ENCODE measurements at regions not wholly inside any gene's neighbourhood (a gene's known extent, or its start where the extent isn't known, plus 50 kb on each side); places are given as distances from the start of the nearest gene placed in this dataset.
"Not testable (repeated sequence)": the region's sequence is repeated elsewhere in the genome, so short reads cannot be mapped to it uniquely, and the experiment has no call there.

GRCh38 chr6:140533526-140533925 lies 1159.1 kb upstream of the CITED2 start:
- H3K27me3 ChIP-seq (ENCODE audit: control insufficient read depth, insufficient read depth, low read length), result no peaks in the 10 kb centered on the region
- no peak overlapping the region for H3K4me3 ChIP-seq (ENCODE audit: low read length)
- no peaks in the 10 kb centered on the region for H3K36me3 ChIP-seq (ENCODE audit: control insufficient read depth, insufficient read depth, low read length)
- no peak overlapping the region for H3K9ac ChIP-seq (ENCODE audit: low read length)
- H3K27ac ChIP-seq (ENCODE audit: low read depth, low read length), result no peak overlapping the region
- H3K4me1 ChIP-seq (ENCODE audit: control insufficient read depth, insufficient read depth, low read length), result peaks cover 12% of the 10 kb centered on the region

GRCh38 chr6:140504776-140505175 lies 1130.3 kb upstream of the CITED2 start:
- H3K36me3 ChIP-seq (ENCODE audit: control insufficient read depth, insufficient read depth, low read length), result no peaks in the 10 kb centered on the region
- H3K27ac ChIP-seq (ENCODE audit: low read depth, low read length), result no peak overlapping the region
- no peak overlapping the region for H3K4me3 ChIP-seq (ENCODE audit: low read length)
- no peak overlapping the region for H3K9ac ChIP-seq (ENCODE audit: low read length)
- no peaks in the 10 kb centered on the region for H3K27me3 ChIP-seq (ENCODE audit: control insufficient read depth, insufficient read depth, low read length)
- H3K4me1 ChIP-seq (ENCODE audit: control insufficient read depth, insufficient read depth, low read length), result no peaks in the 10 kb centered on the region

- H3K9ac ChIP-seq (ENCODE audit: low read length), result no peak overlapping the region
- no peaks in the 10 kb centered on the region for H3K4me1 ChIP-seq (ENCODE audit: control insufficient read depth, insufficient read depth, low read length)
- no peaks in the 10 kb centered on the region for H3K36me3 ChIP-seq (ENCODE audit: control insufficient read depth, insufficient read depth, low read length)
- H3K4me3 ChIP-seq (ENCODE audit: low read length), result no peak overlapping the region
- H3K27me3 ChIP-seq (ENCODE audit: control insufficient read depth, insufficient read depth, low read length), result no peaks in the 10 kb centered on the region
- no peak overlapping the region for H3K27ac ChIP-seq (ENCODE audit: low read depth, low read length)
Observed at GRCh38 chr6:140500849-140501248, 1126.4 kb upstream of the CITED2 start.

GRCh38 chr6:140499607-140500006 lies 1125.2 kb upstream of the CITED2 start:
- Histone ChIP-seq H3K4me3 (ENCODE audit: low read length) (no peak overlapping the region), H3K36me3 (ENCODE audit: control insufficient read depth, insufficient read depth, low read length) (no peaks in the 10 kb centered on the region), H3K4me1 (ENCODE audit: control insufficient read depth, insufficient read depth, low read length) (no peaks in the 10 kb centered on the region), H3K9ac (ENCODE audit: low read length) (no peak overlapping the region), H3K27ac (ENCODE audit: low read depth, low read length) (no peak overlapping the region), H3K27me3 (ENCODE audit: control insufficient read depth, insufficient read depth, low read length) (no peaks in the 10 kb centered on the region)

GRCh38 chr6:140494321-140495108 lies 1120.1 kb upstream of the CITED2 start:
- H3K27ac ChIP-seq (ENCODE audit: low read depth, low read length), result no peak overlapping the region
- no peaks in the 10 kb centered on the region for H3K4me1 ChIP-seq (ENCODE audit: control insufficient read depth, insufficient read depth, low read length)
- no peak overlapping the region for H3K4me3 ChIP-seq (ENCODE audit: low read length)
- H3K9ac ChIP-seq (ENCODE audit: low read length), result no peak overlapping the region
- no peaks in the 10 kb centered on the region for H3K36me3 ChIP-seq (ENCODE audit: control insufficient read depth, insufficient read depth, low read length)
- H3K27me3 ChIP-seq (ENCODE audit: control insufficient read depth, insufficient read depth, low read length), result no peaks in the 10 kb centered on the region

- not testable (repeated sequence) for H3K27ac ChIP-seq (ENCODE audit: low read depth, low read length); H3K9ac ChIP-seq (ENCODE audit: low read length); H3K36me3 ChIP-seq (ENCODE audit: control insufficient read depth, insufficient read depth, low read length); H3K27me3 ChIP-seq (ENCODE audit: control insufficient read depth, insufficient read depth, low read length); H3K4me1 ChIP-seq (ENCODE audit: control insufficient read depth, insufficient read depth, low read length); H3K4me3 ChIP-seq (ENCODE audit: low read length)
Observed at GRCh38 chr6:140493470-140493869, 1119.0 kb upstream of the CITED2 start.

GRCh38 chr6:140490081-140490480 lies 1115.6 kb upstream of the CITED2 start:
- H3K27me3 ChIP-seq (ENCODE audit: control insufficient read depth, insufficient read depth, low read length), result no peaks in the 10 kb centered on the region
- peaks cover 5% of the 10 kb centered on the region for H3K4me1 ChIP-seq (ENCODE audit: control insufficient read depth, insufficient read depth, low read length)
- H3K4me3 ChIP-seq (ENCODE audit: low read length), result no peak overlapping the region
- H3K36me3 ChIP-seq (ENCODE audit: control insufficient read depth, insufficient read depth, low read length), result no peaks in the 10 kb centered on the region
- no peak overlapping the region for H3K9ac ChIP-seq (ENCODE audit: low read length)
- H3K27ac ChIP-seq (ENCODE audit: low read depth, low read length), result no peak overlapping the region

GRCh38 chr6:140487586-140487985 lies 1113.1 kb upstream of the CITED2 start:
- Histone ChIP-seq H3K27me3 (ENCODE audit: control insufficient read depth, insufficient read depth, low read length) (no peaks in the 10 kb centered on the region), H3K4me1 (ENCODE audit: control insufficient read depth, insufficient read depth, low read length) (peaks cover 5% of the 10 kb centered on the region), H3K36me3 (ENCODE audit: control insufficient read depth, insufficient read depth, low read length) (no peaks in the 10 kb centered on the region), H3K4me3 (ENCODE audit: low read length) (no peak overlapping the region), H3K27ac (ENCODE audit: low read depth, low read length) (no peak overlapping the region), H3K9ac (ENCODE audit: low read length) (no peak overlapping the region)

- Histone ChIP-seq H3K4me3 (ENCODE audit: low read length) (no peak overlapping the region), H3K27me3 (ENCODE audit: control insufficient read depth, insufficient read depth, low read length) (no peaks in the 10 kb centered on the region), H3K27ac (ENCODE audit: low read depth, low read length) (peak overlapping the region; percentile 33), H3K9ac (ENCODE audit: low read length) (no peak overlapping the region), H3K36me3 (ENCODE audit: control insufficient read depth, insufficient read depth, low read length) (no peaks in the 10 kb centered on the region), H3K4me1 (ENCODE audit: control insufficient read depth, insufficient read depth, low read length) (peaks cover 5% of the 10 kb centered on the region)
Observed at GRCh38 chr6:140486450-140487361, 1112.3 kb upstream of the CITED2 start.

GRCh38 chr6:140485740-140486449 lies 1111.4 kb upstream of the CITED2 start:
- no peaks in the 10 kb centered on the region for H3K36me3 ChIP-seq (ENCODE audit: control insufficient read depth, insufficient read depth, low read length)
- peaks cover 5% of the 10 kb centered on the region for H3K4me1 ChIP-seq (ENCODE audit: control insufficient read depth, insufficient read depth, low read length)
- no peak overlapping the region for H3K4me3 ChIP-seq (ENCODE audit: low read length)
- H3K9ac ChIP-seq (ENCODE audit: low read length), result no peak overlapping the region
- peak overlapping the region; percentile 33 for H3K27ac ChIP-seq (ENCODE audit: low read depth, low read length)
- H3K27me3 ChIP-seq (ENCODE audit: control insufficient read depth, insufficient read depth, low read length), result no peaks in the 10 kb centered on the region

GRCh38 chr6:140480852-140481251 lies 1106.4 kb upstream of the CITED2 start:
- Histone ChIP-seq H3K27ac (ENCODE audit: low read depth, low read length) (no peak overlapping the region), H3K4me1 (ENCODE audit: control insufficient read depth, insufficient read depth, low read length) (no peaks in the 10 kb centered on the region), H3K9ac (ENCODE audit: low read length) (no peak overlapping the region), H3K27me3 (ENCODE audit: control insufficient read depth, insufficient read depth, low read length) (no peaks in the 10 kb centered on the region), H3K36me3 (ENCODE audit: control insufficient read depth, insufficient read depth, low read length) (no peaks in the 10 kb centered on the region), H3K4me3 (ENCODE audit: low read length) (no peak overlapping the region)

- Histone ChIP-seq H3K27ac (ENCODE audit: low read depth, low read length) (no peak overlapping the region), H3K9ac (ENCODE audit: low read length) (no peak overlapping the region), H3K36me3 (ENCODE audit: control insufficient read depth, insufficient read depth, low read length) (no peaks in the 10 kb centered on the region)
Observed at GRCh38 chr6:140478631-140479030, 1104.2 kb upstream of the CITED2 start.

More at GRCh38 chr6:140478631-140479030, 1104.2 kb upstream of the CITED2 start:
- H3K27me3 ChIP-seq (ENCODE audit: control insufficient read depth, insufficient read depth, low read length), result no peaks in the 10 kb centered on the region
- no peaks in the 10 kb centered on the region for H3K4me1 ChIP-seq (ENCODE audit: control insufficient read depth, insufficient read depth, low read length)
- H3K4me3 ChIP-seq (ENCODE audit: low read length), result no peak overlapping the region

Data from rectal smooth muscle tissue (tissue), 1 donor.